WTC11 (cell line): ENCODE measurements at regions not wholly inside any gene's neighbourhood (a gene's known extent, or its start where the extent isn't known, plus 50 kb on each side); places are given as distances from the start of the nearest gene placed in this dataset.

Experiments
- CREM ChIP-seq: sonication (generic); formaldehyde crosslinking; IDR thresholded peaks from 2 replicates; pipeline ENCODE4 v1.8.1; 2022; ENCODE audit warnings: mild to moderate bottlenecking, missing genetic modification reagents, moderate library complexity
- IRF2 ChIP-seq: sonication (generic); formaldehyde crosslinking; IDR thresholded peaks from 2 replicates; pipeline ENCODE4 v1.8.0; 2022; ENCODE audit warnings: low read depth, missing genetic modification reagents, borderline replicate concordance
- JUN ChIP-seq: sonication (generic); formaldehyde crosslinking; IDR thresholded peaks from 2 replicates; pipeline ENCODE4 v1.8.0; 2023; ENCODE audit warnings: mild to moderate bottlenecking, missing genetic modification reagents
- PREB ChIP-seq: sonication (generic); formaldehyde crosslinking; IDR thresholded peaks from 2 replicates; pipeline ENCODE4 v1.8.1; 2022; ENCODE audit warnings: mild to moderate bottlenecking, missing genetic modification reagents, moderate library complexity, borderline replicate concordance
- USF1 ChIP-seq: sonication (generic); formaldehyde crosslinking; IDR thresholded peaks from 2 replicates; pipeline ENCODE4 v1.8.0; 2022; ENCODE audit warnings: mild to moderate bottlenecking, missing genetic modification reagents
- USF2 ChIP-seq: sonication (generic); formaldehyde crosslinking; IDR thresholded peaks from 2 replicates; pipeline ENCODE4 v1.8.1; 2023; ENCODE audit warnings: mild to moderate bottlenecking, missing genetic modification reagents, moderate library complexity
- ZNF232 ChIP-seq: sonication (generic); formaldehyde crosslinking; IDR thresholded peaks from 2 replicates; pipeline ENCODE4 v1.8.0; 2022; ENCODE audit warnings: mild to moderate bottlenecking, missing genetic modification reagents
- TF ChIP-seq, protein P1 (sequence below): fragments of 200-600 bp; IDR thresholded peaks from 2 replicates; pipeline ENCODE4 v1.8.0; 2022; ENCODE audit warnings: antibody characterized with exemption
- TF ChIP-seq, protein P2 (sequence below): sonication (generic); formaldehyde crosslinking; IDR thresholded peaks from 2 replicates; pipeline ENCODE4 v1.8.1; 2022; ENCODE audit warnings: low read depth, mild to moderate bottlenecking, moderate library complexity, missing genetic modification reagents, borderline replicate concordance

- TF ChIP-seq, protein P1, sequence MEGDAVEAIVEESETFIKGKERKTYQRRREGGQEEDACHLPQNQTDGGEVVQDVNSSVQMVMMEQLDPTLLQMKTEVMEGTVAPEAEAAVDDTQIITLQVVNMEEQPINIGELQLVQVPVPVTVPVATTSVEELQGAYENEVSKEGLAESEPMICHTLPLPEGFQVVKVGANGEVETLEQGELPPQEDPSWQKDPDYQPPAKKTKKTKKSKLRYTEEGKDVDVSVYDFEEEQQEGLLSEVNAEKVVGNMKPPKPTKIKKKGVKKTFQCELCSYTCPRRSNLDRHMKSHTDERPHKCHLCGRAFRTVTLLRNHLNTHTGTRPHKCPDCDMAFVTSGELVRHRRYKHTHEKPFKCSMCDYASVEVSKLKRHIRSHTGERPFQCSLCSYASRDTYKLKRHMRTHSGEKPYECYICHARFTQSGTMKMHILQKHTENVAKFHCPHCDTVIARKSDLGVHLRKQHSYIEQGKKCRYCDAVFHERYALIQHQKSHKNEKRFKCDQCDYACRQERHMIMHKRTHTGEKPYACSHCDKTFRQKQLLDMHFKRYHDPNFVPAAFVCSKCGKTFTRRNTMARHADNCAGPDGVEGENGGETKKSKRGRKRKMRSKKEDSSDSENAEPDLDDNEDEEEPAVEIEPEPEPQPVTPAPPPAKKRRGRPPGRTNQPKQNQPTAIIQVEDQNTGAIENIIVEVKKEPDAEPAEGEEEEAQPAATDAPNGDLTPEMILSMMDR: no peak
- no peak for TF ChIP-seq USF1
- no peak for TF ChIP-seq PREB (CRISPR knock-in tag)
- TF ChIP-seq CREM (CRISPR knock-in tag): no peak
- TF ChIP-seq, protein P2, sequence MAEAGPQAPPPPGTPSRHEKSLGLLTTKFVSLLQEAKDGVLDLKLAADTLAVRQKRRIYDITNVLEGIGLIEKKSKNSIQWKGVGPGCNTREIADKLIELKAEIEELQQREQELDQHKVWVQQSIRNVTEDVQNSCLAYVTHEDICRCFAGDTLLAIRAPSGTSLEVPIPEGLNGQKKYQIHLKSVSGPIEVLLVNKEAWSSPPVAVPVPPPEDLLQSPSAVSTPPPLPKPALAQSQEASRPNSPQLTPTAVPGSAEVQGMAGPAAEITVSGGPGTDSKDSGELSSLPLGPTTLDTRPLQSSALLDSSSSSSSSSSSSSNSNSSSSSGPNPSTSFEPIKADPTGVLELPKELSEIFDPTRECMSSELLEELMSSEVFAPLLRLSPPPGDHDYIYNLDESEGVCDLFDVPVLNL: no peak
- no peak for TF ChIP-seq IRF2 (CRISPR knock-in tag)
- no peak for TF ChIP-seq ZNF232 (CRISPR knock-in tag)
- no peak for TF ChIP-seq JUN (CRISPR knock-in tag)
- TF ChIP-seq USF2 (CRISPR knock-in tag): no peak
These were observed 82.8 kb upstream of the DTNA start for GRCh38 chr18:34627137-34627920.
